ENCODE measurements at regions not wholly inside any gene's neighbourhood (a gene's known extent, or its start where the extent isn't known, plus 50 kb on each side); places are given as distances from the start of the nearest gene placed in this dataset.

DNA sequence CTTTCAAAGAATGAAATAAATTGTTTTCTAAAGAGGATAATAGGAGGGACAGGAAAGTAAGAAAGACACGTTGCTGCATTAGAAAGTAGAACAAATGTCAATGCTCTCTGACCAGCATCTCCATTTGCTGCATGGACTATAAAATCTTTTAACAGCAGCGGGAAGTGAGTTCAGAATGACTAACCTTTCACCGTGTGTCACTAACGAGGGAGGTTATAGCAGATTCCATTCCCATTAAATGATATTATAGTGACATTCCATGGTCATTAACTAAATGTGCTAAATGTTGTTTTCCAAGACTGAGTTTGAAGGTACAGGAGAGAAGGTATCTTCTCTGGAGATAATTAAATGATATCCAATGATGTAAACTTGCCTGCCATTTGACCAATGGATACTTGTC, 127.1 kb upstream of the HS3ST3A1 start:
- no peak overlapping the region for H3K4me3 ChIP-seq (ENCODE audit: low read depth in 2 of 2, low read length in 2 of 2)

DNA sequence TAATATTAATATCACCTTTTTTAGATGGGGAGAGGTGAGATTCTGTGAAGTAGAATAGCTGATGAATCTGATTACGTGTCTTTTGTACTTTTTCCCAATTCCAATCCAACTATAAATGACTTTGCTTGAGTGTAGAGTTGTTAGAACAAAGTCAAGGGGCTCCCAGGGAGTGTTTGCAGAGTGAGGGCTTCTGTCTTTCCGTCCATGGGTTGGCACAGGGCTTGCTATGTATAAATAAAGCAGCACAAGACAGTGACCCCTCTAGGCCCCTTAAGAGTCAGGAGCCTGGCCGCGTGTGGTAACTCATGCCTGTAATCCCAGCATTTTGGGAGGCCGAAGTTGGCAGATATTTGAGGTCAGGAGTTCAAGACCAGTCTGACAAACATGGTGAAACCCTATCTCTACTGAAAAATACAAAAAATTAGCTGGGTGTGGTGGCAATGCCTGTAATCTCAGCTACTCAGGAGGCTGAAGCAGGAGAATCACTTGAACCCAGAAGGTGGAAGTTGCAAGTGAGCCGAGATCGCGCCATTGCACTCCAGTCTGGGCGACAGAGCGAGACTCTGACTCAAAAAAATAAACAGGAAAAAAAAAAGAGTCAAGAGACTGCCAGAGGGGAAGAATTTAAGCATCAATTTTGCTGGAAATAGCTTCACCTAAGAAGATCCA, 127.9 kb upstream of the HS3ST3A1 start:
- POLR2A ChIA-PET = no interaction called here
- BruUV-seq (replicated peaks) = no TSS peak
- Histone ChIP-seq H3K4me1 (ENCODE audit: control insufficient read depth, insufficient read depth, low read length) (no peaks in the 10 kb centered on the region), H3K9me3 (ENCODE audit: control insufficient read depth, insufficient read depth, low read depth, low read length) (no peaks in the 10 kb centered on the region), H3K4me3 (ENCODE audit: low read depth in 2 of 2, low read length in 2 of 2) (no peak overlapping the region), H3K27ac (ENCODE audit: low read length) (no peak overlapping the region), H3K36me3 (ENCODE audit: control insufficient read depth, insufficient read depth, low read length) (no peaks in the 10 kb centered on the region), H3K27me3 (ENCODE audit: control insufficient read depth, insufficient read depth, low read length) (no peaks in the 10 kb centered on the region)
- intact Hi-C loops (cut with micrococcal nuclease; ENCODE audit: unreplicated experiment) = no loop called here
- no peak for TF ChIP-seq TCF7L2 (IDR thresholded peaks at IDR 0.05; ENCODE audit: low read depth, low read length)
- TF ChIP-seq, protein P1, sequence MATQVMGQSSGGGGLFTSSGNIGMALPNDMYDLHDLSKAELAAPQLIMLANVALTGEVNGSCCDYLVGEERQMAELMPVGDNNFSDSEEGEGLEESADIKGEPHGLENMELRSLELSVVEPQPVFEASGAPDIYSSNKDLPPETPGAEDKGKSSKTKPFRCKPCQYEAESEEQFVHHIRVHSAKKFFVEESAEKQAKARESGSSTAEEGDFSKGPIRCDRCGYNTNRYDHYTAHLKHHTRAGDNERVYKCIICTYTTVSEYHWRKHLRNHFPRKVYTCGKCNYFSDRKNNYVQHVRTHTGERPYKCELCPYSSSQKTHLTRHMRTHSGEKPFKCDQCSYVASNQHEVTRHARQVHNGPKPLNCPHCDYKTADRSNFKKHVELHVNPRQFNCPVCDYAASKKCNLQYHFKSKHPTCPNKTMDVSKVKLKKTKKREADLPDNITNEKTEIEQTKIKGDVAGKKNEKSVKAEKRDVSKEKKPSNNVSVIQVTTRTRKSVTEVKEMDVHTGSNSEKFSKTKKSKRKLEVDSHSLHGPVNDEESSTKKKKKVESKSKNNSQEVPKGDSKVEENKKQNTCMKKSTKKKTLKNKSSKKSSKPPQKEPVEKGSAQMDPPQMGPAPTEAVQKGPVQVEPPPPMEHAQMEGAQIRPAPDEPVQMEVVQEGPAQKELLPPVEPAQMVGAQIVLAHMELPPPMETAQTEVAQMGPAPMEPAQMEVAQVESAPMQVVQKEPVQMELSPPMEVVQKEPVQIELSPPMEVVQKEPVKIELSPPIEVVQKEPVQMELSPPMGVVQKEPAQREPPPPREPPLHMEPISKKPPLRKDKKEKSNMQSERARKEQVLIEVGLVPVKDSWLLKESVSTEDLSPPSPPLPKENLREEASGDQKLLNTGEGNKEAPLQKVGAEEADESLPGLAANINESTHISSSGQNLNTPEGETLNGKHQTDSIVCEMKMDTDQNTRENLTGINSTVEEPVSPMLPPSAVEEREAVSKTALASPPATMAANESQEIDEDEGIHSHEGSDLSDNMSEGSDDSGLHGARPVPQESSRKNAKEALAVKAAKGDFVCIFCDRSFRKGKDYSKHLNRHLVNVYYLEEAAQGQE (IDR thresholded peaks at IDR 0.05; ENCODE audit: insufficient read depth in 1 of 2, low read depth in 2 of 2, low read length in 1 of 2) = no peak
- TF ChIP-seq POLR2AphosphoS5 (IDR thresholded peaks at IDR 0.05; ENCODE audit: low read depth, low read length) = no peak
- TF ChIP-seq SIN3A (IDR thresholded peaks at IDR 0.05; ENCODE audit: borderline replicate concordance, insufficient read depth, low read depth, low read length) = no peak
- TF ChIP-seq, protein P2, sequence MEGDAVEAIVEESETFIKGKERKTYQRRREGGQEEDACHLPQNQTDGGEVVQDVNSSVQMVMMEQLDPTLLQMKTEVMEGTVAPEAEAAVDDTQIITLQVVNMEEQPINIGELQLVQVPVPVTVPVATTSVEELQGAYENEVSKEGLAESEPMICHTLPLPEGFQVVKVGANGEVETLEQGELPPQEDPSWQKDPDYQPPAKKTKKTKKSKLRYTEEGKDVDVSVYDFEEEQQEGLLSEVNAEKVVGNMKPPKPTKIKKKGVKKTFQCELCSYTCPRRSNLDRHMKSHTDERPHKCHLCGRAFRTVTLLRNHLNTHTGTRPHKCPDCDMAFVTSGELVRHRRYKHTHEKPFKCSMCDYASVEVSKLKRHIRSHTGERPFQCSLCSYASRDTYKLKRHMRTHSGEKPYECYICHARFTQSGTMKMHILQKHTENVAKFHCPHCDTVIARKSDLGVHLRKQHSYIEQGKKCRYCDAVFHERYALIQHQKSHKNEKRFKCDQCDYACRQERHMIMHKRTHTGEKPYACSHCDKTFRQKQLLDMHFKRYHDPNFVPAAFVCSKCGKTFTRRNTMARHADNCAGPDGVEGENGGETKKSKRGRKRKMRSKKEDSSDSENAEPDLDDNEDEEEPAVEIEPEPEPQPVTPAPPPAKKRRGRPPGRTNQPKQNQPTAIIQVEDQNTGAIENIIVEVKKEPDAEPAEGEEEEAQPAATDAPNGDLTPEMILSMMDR (IDR thresholded peaks at IDR 0.05) = no peak
- DNase-seq (ENCODE audit: low read depth, low spot score) = no peak
- in situ Hi-C loops (cut with HindIII; ENCODE audit: low pct_unique_long_range_greater_than_20kb, low sequenced_read_pairs) = no loop called here
- CTCF ChIA-PET = no interaction called here
- no peak for ATAC-seq

More for the DNA sequence above, 127.1 kb upstream of the HS3ST3A1 start:
- H3K36me3 ChIP-seq (ENCODE audit: control insufficient read depth, insufficient read depth, low read length) = no peaks in the 10 kb centered on the region
- POLR2A ChIA-PET = no interaction called here
- H3K27me3 ChIP-seq (ENCODE audit: control insufficient read depth, insufficient read depth, low read length) = no peaks in the 10 kb centered on the region
- ATAC-seq (no peak), DNase-seq (ENCODE audit: low read depth, low spot score) (no peak)
- BruUV-seq (replicated peaks) = no TSS peak
- no peaks in the 10 kb centered on the region for H3K9me3 ChIP-seq (ENCODE audit: control insufficient read depth, insufficient read depth, low read depth, low read length)
- intact Hi-C loops (cut with micrococcal nuclease; ENCODE audit: unreplicated experiment) = no loop called here
- CTCF ChIA-PET = no interaction called here
- in situ Hi-C loops (cut with HindIII; ENCODE audit: low pct_unique_long_range_greater_than_20kb, low sequenced_read_pairs) = no loop called here
- TF ChIP-seq TCF7L2 (IDR thresholded peaks at IDR 0.05; ENCODE audit: low read depth, low read length) = no peak
- H3K4me1 ChIP-seq (ENCODE audit: control insufficient read depth, insufficient read depth, low read length) = no peaks in the 10 kb centered on the region
- no peak overlapping the region for H3K27ac ChIP-seq (ENCODE audit: low read length)

DNA sequence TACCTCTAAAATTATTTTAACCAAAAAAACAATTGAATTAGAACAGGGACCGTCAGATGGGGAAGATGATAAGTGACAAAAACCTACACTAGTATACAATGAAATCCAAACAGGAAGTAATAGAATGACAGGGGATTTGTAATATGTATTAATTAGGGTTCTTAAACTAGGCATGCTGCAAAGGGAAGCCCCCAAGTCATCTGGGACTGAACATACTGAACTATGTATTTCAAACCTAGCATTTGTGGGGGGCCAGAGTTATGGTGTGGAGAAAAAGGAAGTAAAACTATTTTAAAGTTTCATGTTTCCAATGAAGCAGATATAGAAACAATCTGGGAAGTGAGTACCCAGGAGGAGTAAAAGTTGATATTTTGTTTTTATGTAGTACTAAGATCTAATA, 133.2 kb upstream of the HS3ST3A1 start:
- ATAC-seq = no peak
- in situ Hi-C loops (cut with HindIII; ENCODE audit: low pct_unique_long_range_greater_than_20kb, low sequenced_read_pairs) = no loop called here
- no TSS peak for BruUV-seq (replicated peaks)

More for the DNA sequence above, 133.2 kb upstream of the HS3ST3A1 start:
- Histone ChIP-seq H3K4me3 (ENCODE audit: low read depth in 2 of 2, low read length in 2 of 2) (no peak overlapping the region), H3K4me1 (ENCODE audit: control insufficient read depth, insufficient read depth, low read length) (no peaks in the 10 kb centered on the region), H3K9me3 (ENCODE audit: control insufficient read depth, insufficient read depth, low read depth, low read length) (no peaks in the 10 kb centered on the region), H3K27ac (ENCODE audit: low read length) (no peak overlapping the region), H3K27me3 (ENCODE audit: control insufficient read depth, insufficient read depth, low read length) (no peaks in the 10 kb centered on the region), H3K36me3 (ENCODE audit: control insufficient read depth, insufficient read depth, low read length) (no peaks in the 10 kb centered on the region)
- POLR2A ChIA-PET = no interaction called here
- TF ChIP-seq POLR2AphosphoS5 (IDR thresholded peaks at IDR 0.05; ENCODE audit: low read depth, low read length) = no peak
- TF ChIP-seq, protein P1 (IDR thresholded peaks at IDR 0.05; ENCODE audit: insufficient read depth in 1 of 2, low read depth in 2 of 2, low read length in 1 of 2) = no peak
- TF ChIP-seq TCF7L2 (IDR thresholded peaks at IDR 0.05; ENCODE audit: low read depth, low read length) = no peak
- no peak for TF ChIP-seq SIN3A (IDR thresholded peaks at IDR 0.05; ENCODE audit: borderline replicate concordance, insufficient read depth, low read depth, low read length)
- TF ChIP-seq, protein P2 (IDR thresholded peaks at IDR 0.05) = no peak
- no peak for DNase-seq (ENCODE audit: low read depth, low spot score)
- CTCF ChIA-PET = no interaction called here
- intact Hi-C loops (cut with micrococcal nuclease; ENCODE audit: unreplicated experiment) = no loop called here
